ENCODE measurements at regions not wholly inside any gene's neighbourhood (a gene's known extent, or its start where the extent isn't known, plus 50 kb on each side); places are given as distances from the start of the nearest gene placed in this dataset.
"Not testable (repeated sequence)": the region's sequence is repeated elsewhere in the genome, so short reads cannot be mapped to it uniquely, and the experiment has no call there.

DNA sequence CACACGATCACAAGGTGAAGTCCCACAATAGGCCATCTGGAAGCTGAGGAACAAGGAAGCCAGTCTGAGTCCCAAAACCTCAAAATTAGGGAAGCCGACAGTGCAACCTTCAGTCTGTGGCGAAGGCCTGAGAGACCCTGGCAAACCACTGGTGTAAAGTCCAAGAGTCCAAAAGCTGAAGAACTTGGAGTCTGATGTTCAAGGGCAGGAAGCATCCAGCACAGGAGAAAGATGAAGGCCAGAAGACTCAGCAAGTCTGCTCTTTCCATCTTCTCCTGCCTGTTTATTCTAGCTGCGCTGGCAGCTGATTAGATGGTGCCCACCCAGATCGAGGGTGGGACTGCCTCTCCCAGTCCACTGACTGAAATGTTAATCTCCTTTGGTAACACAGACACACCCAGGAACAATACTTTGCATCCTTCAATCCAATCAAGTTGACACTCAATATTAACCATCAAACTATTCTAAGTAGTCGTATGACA is 112.3 kb downstream of the MYCN start:
- DNase-seq (ENCODE audit: low spot score); H3K9me3 Mint-ChIP-seq; H3K4me1 Mint-ChIP-seq (ENCODE audit: low read depth in 2 of 2); H3K4me3 Mint-ChIP-seq; ATAC-seq; H3K36me3 Mint-ChIP-seq; H3K27me3 Mint-ChIP-seq; H3K27ac Mint-ChIP-seq: not testable (repeated sequence)

GRCh38 chr2:16051841-16052564 is 111.7 kb downstream of the MYCN start:
- H3K36me3 Mint-ChIP-seq, result no peaks in the 10 kb centered on the region
- H3K9me3 Mint-ChIP-seq, result no peaks in the 10 kb centered on the region
- no peak overlapping the region for H3K27ac Mint-ChIP-seq
- ATAC-seq (no peak), DNase-seq (ENCODE audit: low spot score) (no peak)
- H3K4me1 Mint-ChIP-seq (ENCODE audit: low read depth in 2 of 2), result peaks cover 0 to 1% of the 10 kb centered on the region in 2 donors
- no peak overlapping the region for H3K4me3 Mint-ChIP-seq
- peaks cover 0 to 5% of the 10 kb centered on the region in 2 donors for H3K27me3 Mint-ChIP-seq

- ATAC-seq (no peak), DNase-seq (ENCODE audit: low spot score) (no peak)
- Mint-ChIP-seq H3K27ac (no peak overlapping the region), H3K27me3 (peaks cover 0 to 4% of the 10 kb centered on the region in 2 donors), H3K36me3 (no peaks in the 10 kb centered on the region), H3K4me1 (ENCODE audit: low read depth in 2 of 2) (no peaks in the 10 kb centered on the region), H3K4me3 (no peak overlapping the region), H3K9me3 (no peaks in the 10 kb centered on the region)
Observed at GRCh38 chr2:16050908-16051489, 110.6 kb downstream of the MYCN start.

- Mint-ChIP-seq H3K27me3 (peaks cover 0 to 4% of the 10 kb centered on the region in 2 donors), H3K4me3 (no peak overlapping the region), H3K27ac (no peak overlapping the region), H3K36me3 (no peaks in the 10 kb centered on the region), H3K4me1 (ENCODE audit: low read depth in 2 of 2) (no peaks in the 10 kb centered on the region), H3K9me3 (no peaks in the 10 kb centered on the region)
- DNase-seq (ENCODE audit: low spot score) (no peak), ATAC-seq (no peak)
Observed at GRCh38 chr2:16050261-16050907, 110.0 kb downstream of the MYCN start.

GRCh38 chr2:16049406-16049805 is 109.1 kb downstream of the MYCN start:
- DNase-seq (ENCODE audit: low spot score) (no peak), ATAC-seq (no peak)
- Mint-ChIP-seq H3K27ac (no peak overlapping the region), H3K4me3 (no peak overlapping the region), H3K27me3 (peaks cover 0 to 6% of the 10 kb centered on the region in 2 donors), H3K9me3 (no peaks in the 10 kb centered on the region), H3K4me1 (ENCODE audit: low read depth in 2 of 2) (no peaks in the 10 kb centered on the region), H3K36me3 (no peaks in the 10 kb centered on the region)

GRCh38 chr2:16048466-16048865 is 108.1 kb downstream of the MYCN start:
- ATAC-seq, result no peak
- no peak overlapping the region for H3K27ac Mint-ChIP-seq
- H3K27me3 Mint-ChIP-seq, result peaks cover 0 to 6% of the 10 kb centered on the region in 2 donors
- no peaks in the 10 kb centered on the region for H3K4me1 Mint-ChIP-seq (ENCODE audit: low read depth in 2 of 2)
- H3K4me3 Mint-ChIP-seq, result no peak overlapping the region
- no peak for DNase-seq (ENCODE audit: low spot score)
- H3K9me3 Mint-ChIP-seq, result no peaks in the 10 kb centered on the region
- no peaks in the 10 kb centered on the region for H3K36me3 Mint-ChIP-seq

DNA sequence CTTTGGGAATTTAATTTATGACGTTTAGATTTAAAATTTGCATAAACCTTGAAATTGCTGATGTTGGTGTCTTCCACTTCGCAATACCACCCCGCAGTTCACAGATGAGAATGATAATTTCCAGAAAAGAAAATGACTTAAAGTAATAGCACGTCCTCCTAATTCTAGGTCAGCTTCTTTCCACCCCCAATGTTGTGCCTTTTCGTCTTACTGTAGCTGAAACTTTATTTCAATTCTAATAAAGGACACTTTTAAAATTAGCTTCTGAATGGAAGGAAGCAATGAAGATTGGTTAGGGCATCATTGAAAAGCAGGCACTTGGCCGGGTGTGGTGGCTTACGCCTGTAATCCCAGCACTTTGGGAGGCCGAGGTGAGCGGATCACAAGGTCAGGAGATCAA is 107.4 kb downstream of the MYCN start:
- H3K4me1 Mint-ChIP-seq (ENCODE audit: low read depth in 2 of 2), result no peaks in the 10 kb centered on the region
- ATAC-seq, result no peak
- no peak for DNase-seq (ENCODE audit: low spot score)
- no peak overlapping the region for H3K4me3 Mint-ChIP-seq
- no peaks in the 10 kb centered on the region for H3K9me3 Mint-ChIP-seq
- H3K27ac Mint-ChIP-seq, result no peak overlapping the region
- H3K36me3 Mint-ChIP-seq, result no peaks in the 10 kb centered on the region
- H3K27me3 Mint-ChIP-seq, result peaks cover 0 to 6% of the 10 kb centered on the region in 2 donors

- no peak for DNase-seq (ENCODE audit: low spot score)
- ATAC-seq, result no peak
- H3K4me3 Mint-ChIP-seq, result no peak overlapping the region
- no peaks in the 10 kb centered on the region for H3K4me1 Mint-ChIP-seq (ENCODE audit: low read depth in 2 of 2)
- no peaks in the 10 kb centered on the region for H3K9me3 Mint-ChIP-seq
- no peak overlapping the region for H3K27ac Mint-ChIP-seq
- H3K36me3 Mint-ChIP-seq, result no peaks in the 10 kb centered on the region
- H3K27me3 Mint-ChIP-seq, result peaks cover 0 to 6% of the 10 kb centered on the region in 2 donors
Observed at GRCh38 chr2:16046649-16047048, 106.3 kb downstream of the MYCN start.

DNA sequence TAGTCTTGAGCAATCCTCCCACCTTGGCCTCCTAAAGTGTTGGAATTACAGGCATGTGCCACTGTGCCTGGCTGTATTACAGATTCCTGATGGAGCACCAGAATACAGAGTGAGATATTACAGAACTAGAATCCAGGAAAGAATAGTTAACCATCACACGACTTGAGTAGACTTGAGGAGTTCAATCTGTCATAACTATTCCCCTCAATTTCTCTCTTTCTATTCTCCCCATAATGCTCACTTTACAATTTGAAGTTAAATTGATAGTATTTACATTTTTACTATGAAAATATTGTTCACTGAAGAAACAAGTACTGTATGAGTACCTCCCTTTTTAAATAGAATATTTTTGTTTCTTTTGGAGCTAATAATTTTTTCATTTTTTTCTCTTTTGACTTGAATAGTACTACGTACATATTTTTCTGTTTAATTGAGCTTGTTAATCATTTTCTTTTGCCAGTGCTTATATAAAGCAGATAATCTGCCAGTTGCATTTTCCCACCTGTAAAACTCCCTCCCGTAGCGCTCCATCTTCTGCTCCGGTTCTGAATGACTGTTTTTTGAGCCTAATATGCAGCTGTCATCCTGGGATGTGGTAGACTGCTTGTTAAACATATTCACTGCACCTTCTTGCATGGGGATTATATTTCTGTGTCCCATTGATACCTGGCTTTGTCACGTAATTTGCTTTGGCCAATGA is 105.5 kb downstream of the MYCN start:
- H3K36me3 Mint-ChIP-seq, result no peaks in the 10 kb centered on the region
- DNase-seq (ENCODE audit: low spot score), result no peak
- H3K27me3 Mint-ChIP-seq, result peaks cover 0 to 6% of the 10 kb centered on the region in 2 donors
- H3K4me3 Mint-ChIP-seq, result no peak overlapping the region
- ATAC-seq, result no peak
- no peaks in the 10 kb centered on the region for H3K4me1 Mint-ChIP-seq (ENCODE audit: low read depth in 2 of 2)
- H3K9me3 Mint-ChIP-seq, result no peaks in the 10 kb centered on the region
- no peak overlapping the region for H3K27ac Mint-ChIP-seq

GRCh38 chr2:16044946-16045456 is 104.7 kb downstream of the MYCN start:
- H3K36me3 Mint-ChIP-seq, result no peaks in the 10 kb centered on the region
- no peak overlapping the region for H3K4me3 Mint-ChIP-seq
- DNase-seq (ENCODE audit: low spot score), result no peak
- no peaks in the 10 kb centered on the region for H3K4me1 Mint-ChIP-seq (ENCODE audit: low read depth in 2 of 2)
- H3K27me3 Mint-ChIP-seq, result peaks cover 0 to 2% of the 10 kb centered on the region in 2 donors
- ATAC-seq, result no peak
- H3K27ac Mint-ChIP-seq, result no peak overlapping the region
- H3K9me3 Mint-ChIP-seq, result no peaks in the 10 kb centered on the region

DNA sequence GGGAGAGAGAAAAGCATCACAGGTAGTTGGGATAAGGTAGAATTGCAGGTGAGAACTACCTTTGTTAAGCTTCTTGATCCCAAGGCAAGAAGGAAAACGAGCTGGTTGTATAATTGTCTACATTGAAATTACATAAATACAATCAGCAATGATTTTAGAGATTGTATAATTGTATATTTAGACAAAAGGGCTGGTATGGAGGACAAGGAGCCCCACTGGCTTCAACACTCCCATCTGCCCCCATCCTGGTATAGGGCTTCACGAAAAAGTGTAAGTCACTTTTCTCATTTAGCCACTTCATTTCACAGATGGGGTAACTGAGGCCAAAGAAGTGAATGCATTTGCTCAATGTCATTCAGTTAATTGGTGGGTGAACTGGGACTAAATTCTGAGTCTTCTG is 103.3 kb downstream of the MYCN start:
- Mint-ChIP-seq H3K36me3 (no peaks in the 10 kb centered on the region), H3K27me3 (peaks cover 0 to 5% of the 10 kb centered on the region in 2 donors), H3K4me1 (ENCODE audit: low read depth in 2 of 2) (no peaks in the 10 kb centered on the region), H3K27ac (no peak overlapping the region), H3K9me3 (no peaks in the 10 kb centered on the region), H3K4me3 (no peak overlapping the region)
- ATAC-seq (no peak), DNase-seq (ENCODE audit: low spot score) (no peak)

GRCh38 chr2:16043192-16043591 is 102.8 kb downstream of the MYCN start:
- H3K4me3 Mint-ChIP-seq, result no peak overlapping the region
- H3K27ac Mint-ChIP-seq, result no peak overlapping the region
- peaks cover 0 to 5% of the 10 kb centered on the region in 2 donors for H3K27me3 Mint-ChIP-seq
- H3K9me3 Mint-ChIP-seq, result no peaks in the 10 kb centered on the region
- DNase-seq (ENCODE audit: low spot score), result no peak
- H3K36me3 Mint-ChIP-seq, result no peaks in the 10 kb centered on the region
- no peaks in the 10 kb centered on the region for H3K4me1 Mint-ChIP-seq (ENCODE audit: low read depth in 2 of 2)
- no peak for ATAC-seq

- ATAC-seq, result no peak
- Mint-ChIP-seq H3K4me3 (no peak overlapping the region), H3K36me3 (no peaks in the 10 kb centered on the region), H3K27ac (no peak overlapping the region), H3K27me3 (peaks cover 0 to 5% of the 10 kb centered on the region in 2 donors), H3K9me3 (no peaks in the 10 kb centered on the region), H3K4me1 (ENCODE audit: low read depth in 2 of 2) (no peaks in the 10 kb centered on the region)
- no peak for DNase-seq (ENCODE audit: low spot score)
Observed at GRCh38 chr2:16042201-16042700, 101.9 kb downstream of the MYCN start.
